NB4 (cell line): ENCODE measurements at regions not wholly inside any gene's neighbourhood (a gene's known extent, or its start where the extent isn't known, plus 50 kb on each side); places are given as distances from the start of the nearest gene placed in this dataset.

Source experiments
- POLR2A ChIP-seq: IDR thresholded peaks from 2 replicates; pipeline ENCODE4 v1.6.1; 2011; ENCODE audit warnings: mild to moderate bottlenecking; ENCODE audit not compliant: insufficient read length; ENCODE audit errors: extremely low read depth
- TF ChIP-seq, protein P1 (sequence below): IDR thresholded peaks from one replicate; pipeline ENCODE4 v1.5.1; 2012; ENCODE audit warnings: low read depth, low read length

DNA sequence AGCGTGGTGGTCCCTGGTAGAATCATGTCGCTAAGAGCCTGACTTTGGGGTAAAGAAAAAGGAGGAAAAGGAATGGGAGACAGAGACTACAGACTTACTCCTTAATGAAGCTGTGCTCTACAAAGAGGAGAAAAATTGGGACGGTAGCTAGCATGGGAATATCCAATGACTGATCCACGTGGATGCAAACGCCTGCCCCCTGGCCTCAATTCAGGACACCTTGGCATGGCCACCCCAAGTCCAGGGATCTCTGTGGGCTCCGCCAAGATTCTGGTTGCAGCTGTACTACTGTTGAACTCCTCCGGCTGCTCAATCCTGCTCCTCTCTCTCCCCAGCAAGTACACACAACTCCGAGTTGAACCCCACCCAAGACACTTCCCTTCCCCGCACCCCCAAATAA lies 70.5 kb upstream of the DIO3 start:
- TF ChIP-seq, protein P1, sequence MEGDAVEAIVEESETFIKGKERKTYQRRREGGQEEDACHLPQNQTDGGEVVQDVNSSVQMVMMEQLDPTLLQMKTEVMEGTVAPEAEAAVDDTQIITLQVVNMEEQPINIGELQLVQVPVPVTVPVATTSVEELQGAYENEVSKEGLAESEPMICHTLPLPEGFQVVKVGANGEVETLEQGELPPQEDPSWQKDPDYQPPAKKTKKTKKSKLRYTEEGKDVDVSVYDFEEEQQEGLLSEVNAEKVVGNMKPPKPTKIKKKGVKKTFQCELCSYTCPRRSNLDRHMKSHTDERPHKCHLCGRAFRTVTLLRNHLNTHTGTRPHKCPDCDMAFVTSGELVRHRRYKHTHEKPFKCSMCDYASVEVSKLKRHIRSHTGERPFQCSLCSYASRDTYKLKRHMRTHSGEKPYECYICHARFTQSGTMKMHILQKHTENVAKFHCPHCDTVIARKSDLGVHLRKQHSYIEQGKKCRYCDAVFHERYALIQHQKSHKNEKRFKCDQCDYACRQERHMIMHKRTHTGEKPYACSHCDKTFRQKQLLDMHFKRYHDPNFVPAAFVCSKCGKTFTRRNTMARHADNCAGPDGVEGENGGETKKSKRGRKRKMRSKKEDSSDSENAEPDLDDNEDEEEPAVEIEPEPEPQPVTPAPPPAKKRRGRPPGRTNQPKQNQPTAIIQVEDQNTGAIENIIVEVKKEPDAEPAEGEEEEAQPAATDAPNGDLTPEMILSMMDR: no peak
- TF ChIP-seq POLR2A: no peak
